ENCODE measurements at regions not wholly inside any gene's neighbourhood (a gene's known extent, or its start where the extent isn't known, plus 50 kb on each side); places are given as distances from the start of the nearest gene placed in this dataset.

- DNase-seq (ENCODE audit: low read depth), result no peak
- no peak overlapping the region for H3K4me3 ChIP-seq (ENCODE audit: low read depth, low read length)
- TF ChIP-seq CTCF (IDR thresholded peaks at IDR 0.05; ENCODE audit: low read depth, low read length, missing control alignments), result no peak
- in situ Hi-C loops (cut with HindIII; ENCODE audit: low sequenced_read_pairs), result no loop called here
These were observed 125.8 kb upstream of the KLF4 start for GRCh38 chr9:107615321-107615720.

DNA sequence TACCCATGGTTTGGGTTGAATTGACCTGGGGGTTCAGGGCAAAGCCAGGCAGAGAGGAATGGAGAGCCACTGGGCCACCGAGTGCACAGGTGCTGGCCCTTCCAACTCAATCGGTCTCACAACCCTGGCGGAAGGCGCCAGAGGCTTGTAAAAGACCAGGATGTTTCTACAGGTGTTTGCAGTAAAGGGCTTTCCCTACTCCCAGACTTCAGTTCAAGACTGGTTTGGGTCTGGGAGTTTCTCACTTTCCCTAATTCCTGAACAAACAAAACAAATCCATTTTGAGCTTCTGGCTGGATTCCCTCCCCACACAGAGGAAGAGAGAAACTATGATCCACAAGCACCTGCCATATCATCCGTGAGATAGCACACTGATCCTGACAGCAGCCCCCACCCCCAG is 125.2 kb upstream of the KLF4 start:
- no peak for DNase-seq (ENCODE audit: low read depth)
- H3K4me3 ChIP-seq (ENCODE audit: low read depth, low read length), result no peak overlapping the region
- TF ChIP-seq CTCF (IDR thresholded peaks at IDR 0.05; ENCODE audit: low read depth, low read length, missing control alignments), result no peak
- in situ Hi-C loops (cut with HindIII; ENCODE audit: low sequenced_read_pairs), result no loop called here

DNA sequence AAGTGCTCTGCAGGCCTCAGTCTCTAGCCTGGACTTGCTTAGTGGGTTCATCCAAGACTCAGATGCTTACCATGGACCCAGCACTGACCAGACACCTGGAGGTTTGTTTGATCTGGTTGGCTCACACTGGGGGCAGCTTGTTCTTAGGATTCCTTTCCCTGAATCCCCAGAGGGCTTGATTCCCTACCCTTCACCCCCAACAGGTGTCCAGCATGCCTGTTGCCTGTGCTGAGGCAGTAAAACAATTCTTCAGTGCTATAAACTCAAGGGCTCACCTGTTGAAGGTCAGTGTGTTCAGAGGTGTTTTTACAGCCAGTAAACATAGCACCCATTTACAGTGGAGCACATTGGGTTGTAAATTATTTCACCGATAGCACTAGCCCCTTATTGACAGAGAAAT is 123.8 kb upstream of the KLF4 start:
- DNase-seq (ENCODE audit: low read depth), result no peak
- H3K4me3 ChIP-seq (ENCODE audit: low read depth, low read length), result no peak overlapping the region
- TF ChIP-seq CTCF (IDR thresholded peaks at IDR 0.05; ENCODE audit: low read depth, low read length, missing control alignments), result no peak
- in situ Hi-C loops (cut with HindIII; ENCODE audit: low sequenced_read_pairs), result no loop called here

DNA sequence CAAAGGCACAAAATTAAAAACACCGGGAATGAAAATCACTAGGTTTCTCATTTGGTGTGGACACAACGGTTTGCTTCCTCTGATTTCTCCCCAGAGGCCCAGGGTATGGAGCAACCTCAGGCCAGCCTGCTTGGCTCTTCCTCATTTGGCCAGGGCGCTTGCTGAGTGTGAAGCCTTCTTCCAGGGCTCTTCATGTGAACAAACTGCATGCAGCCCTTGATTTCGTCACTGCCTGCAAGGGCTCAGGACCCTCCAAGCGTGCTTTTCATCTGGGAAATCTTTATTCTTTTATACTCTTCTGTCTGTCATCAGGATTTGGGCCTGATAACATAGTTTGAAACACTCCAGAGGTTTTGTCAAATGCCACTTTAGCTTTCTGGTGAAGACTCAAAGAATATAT is 122.6 kb upstream of the KLF4 start:
- no peak for TF ChIP-seq CTCF (IDR thresholded peaks at IDR 0.05; ENCODE audit: low read depth, low read length, missing control alignments)
- no peak for DNase-seq (ENCODE audit: low read depth)
- in situ Hi-C loops (cut with HindIII; ENCODE audit: low sequenced_read_pairs), result no loop called here
- no peak overlapping the region for H3K4me3 ChIP-seq (ENCODE audit: low read depth, low read length)

DNA sequence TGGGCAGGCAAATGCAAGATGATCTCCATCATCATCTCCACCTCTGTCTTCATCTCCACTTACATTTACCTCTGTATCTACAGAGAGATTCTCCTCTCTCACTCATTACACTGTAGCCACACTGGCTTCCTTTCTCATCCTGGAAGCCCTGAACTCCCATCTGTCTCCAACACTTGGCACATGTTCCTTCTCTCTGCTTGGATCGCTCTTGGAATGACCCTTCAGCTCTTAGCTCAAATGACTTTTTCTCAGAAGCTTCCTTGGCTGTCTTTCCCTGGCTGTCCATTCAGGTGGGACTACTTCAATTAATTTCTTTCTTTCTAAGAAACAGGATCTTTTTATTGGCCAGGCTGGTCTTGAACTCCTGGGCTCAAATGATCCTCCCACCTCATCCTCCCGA is 120.0 kb upstream of the KLF4 start:
- in situ Hi-C loops (cut with HindIII; ENCODE audit: low sequenced_read_pairs), result no loop called here
- no peak for TF ChIP-seq CTCF (IDR thresholded peaks at IDR 0.05; ENCODE audit: low read depth, low read length, missing control alignments)
- H3K4me3 ChIP-seq (ENCODE audit: low read depth, low read length), result no peak overlapping the region
- no peak for DNase-seq (ENCODE audit: low read depth)

GRCh38 chr9:107606149-107606790 is 116.7 kb upstream of the KLF4 start:
- no peak overlapping the region for H3K4me3 ChIP-seq (ENCODE audit: low read depth, low read length)
- TF ChIP-seq CTCF (IDR thresholded peaks at IDR 0.05; ENCODE audit: low read depth, low read length, missing control alignments), result no peak
- in situ Hi-C loops (cut with HindIII; ENCODE audit: low sequenced_read_pairs), result no loop called here
- no peak for DNase-seq (ENCODE audit: low read depth)

Data from astrocyte of the cerebellum (primary cell).